K562 (cell line): ENCODE measurements at regions not wholly inside any gene's neighbourhood (a gene's known extent, or its start where the extent isn't known, plus 50 kb on each side); places are given as distances from the start of the nearest gene placed in this dataset.
"Not testable (repeated sequence)": the region's sequence is repeated elsewhere in the genome, so short reads cannot be mapped to it uniquely, and the experiment has no call there.

ENCODE experiments used
- ATAC-seq: fragments of 200-7000 bp; cut with Tn5 transposase; 3 replicates; pipeline ENCODE4 v1.9.1; 2020; ENCODE audit warnings: moderate library complexity
- BruUV-seq: library from RNA; stranded (reverse); fragments of 400-500 nt; replicated peaks from 2 replicates; lab custom pipeline; 2021; lab: Mats Ljungman, UMichigan
- CTCF ChIA-PET: fragments of 300-600 bp; formaldehyde crosslinking; extraction: SDS; loops from one replicate; lab custom pipeline; 2021; ENCODE audit warnings: low intra/inter-chr PET ratio; lab: Yijun Ruan, JAX
- POLR2A ChIA-PET: fragments of 300-600, 350-650 bp; sonication (Branson Sonifier 250); formaldehyde crosslinking; extraction: SDS; loops from one replicate; lab custom pipeline; 2021; ENCODE audit warnings: antibody characterized with exemption, inconsistent platforms; lab: Yijun Ruan, JAX
- DNase-seq, 4 experiments: peaks; one replicate each; pipeline versions ENCODE4 v3.0.0 to v3.0.0-alpha.2; 2011 to 2018; ENCODE audit warnings: low spot score in 3 of 4, mixed read lengths in 3 of 4; ENCODE audit errors: extremely low read depth in 1 of 4
- FAIRE-seq: peaks from 2 replicates; lab custom pipeline; 2011; peaks lifted over from hg19 to GRCh38; lab: Jason Lieb, UNC
- H2AFZ ChIP-seq: 2 replicates; pipeline ENCODE4 v1.6.0; 2011; ENCODE audit warnings: low read depth, low read length, control low read depth, inconsistent platforms
- H3K27ac ChIP-seq: fragments of 200-600 bp; 3 replicates; pipeline ENCODE4 v1.8.0; 2011; ENCODE audit warnings: low read depth, mild to moderate bottlenecking, control low read depth, inconsistent platforms, low read length, moderate library complexity, mixed read lengths; ENCODE audit errors: extremely low read depth
- H3K27me3 ChIP-seq, 2 experiments: fragments of 300-600 bp in 1 of 2; 2 replicates in 1 of 2; 3 replicates in 1 of 2; pipeline versions ENCODE4 v1.6.0 to v1.8.0; 2011; ENCODE audit warnings: inconsistent platforms in 2 of 2, low read length in 2 of 2, mild to moderate bottlenecking in 1 of 2, mixed read lengths in 1 of 2, moderate library complexity in 1 of 2; ENCODE audit not compliant: control insufficient read depth in 2 of 2, insufficient read depth in 2 of 2
- H3K36me3 ChIP-seq: fragments of 300-600 bp; 3 replicates; pipeline ENCODE4 v1.8.0; 2011; ENCODE audit warnings: mild to moderate bottlenecking, low read length, inconsistent platforms; ENCODE audit not compliant: control insufficient read depth, insufficient read depth
- H3K4me1 ChIP-seq, 2 experiments: fragments of 200-600 bp in 1 of 2; replicated peaks in 1 of 2; 2 replicates in 1 of 2; 3 replicates in 1 of 2; pipeline versions ENCODE4 v1.5.1 to v1.8.0; 2011; ENCODE audit warnings: inconsistent platforms in 2 of 2, low read length in 2 of 2, mild to moderate bottlenecking in 1 of 2, mixed read lengths in 1 of 2, moderate library complexity in 1 of 2; ENCODE audit not compliant: control insufficient read depth in 2 of 2, insufficient read depth in 2 of 2
- H3K4me2 ChIP-seq: 2 replicates; pipeline ENCODE4 v1.6.1; 2011; ENCODE audit warnings: low read length, control low read depth, inconsistent platforms, mixed read lengths; ENCODE audit not compliant: insufficient read depth
- H3K4me3 ChIP-seq: fragments of 200-600 bp; sonication (generic), shearing (Covaris generic); 2 replicates; pipeline ENCODE4 v1.5.1; 2016; ENCODE audit warnings: control low read depth, inconsistent platforms
- H3K79me2 ChIP-seq: fragments of 200-600 bp; 3 replicates; pipeline ENCODE4 v1.8.0; 2011; ENCODE audit warnings: low read length, inconsistent platforms; ENCODE audit not compliant: control insufficient read depth, insufficient read depth
- H3K9ac ChIP-seq, 2 experiments: 2 replicates each; pipeline versions ENCODE4 v1.6.0 to v1.6.1; 2011; ENCODE audit warnings: low read depth in 2 of 2, low read length in 2 of 2, control low read depth in 1 of 2, inconsistent platforms in 1 of 2, mild to moderate bottlenecking in 1 of 2, mixed read lengths in 1 of 2; ENCODE audit not compliant: insufficient read depth in 1 of 2
- H3K9me1 ChIP-seq: one replicate; pipeline ENCODE4 v1.6.0; 2011; ENCODE audit warnings: inconsistent platforms, mild to moderate bottlenecking, low read length, moderate library complexity; ENCODE audit not compliant: control insufficient read depth, insufficient read depth
- H3K9me3 ChIP-seq: replicated peaks from 2 replicates; pipeline ENCODE4 v1.5.1; 2011; ENCODE audit warnings: low read depth, low read length, inconsistent platforms; ENCODE audit not compliant: control insufficient read depth, insufficient read depth
- H4K20me1 ChIP-seq: replicated peaks from 2 replicates; pipeline ENCODE4 v1.6.1; 2011; ENCODE audit warnings: low read length, inconsistent platforms, mixed read lengths; ENCODE audit not compliant: control insufficient read depth, insufficient read depth
- HDAC3 ChIP-seq: fragments of 450-650 bp; IDR thresholded peaks from 2 replicates; pipeline ENCODE4 v1.6.1; 2018; ENCODE audit warnings: borderline replicate concordance, mild to moderate bottlenecking, moderate library complexity; ENCODE audit not compliant: partially characterized antibody
- MAFF ChIP-seq: IDR thresholded peaks from 2 replicates; pipeline ENCODE4 v1.6.1; 2012; ENCODE audit warnings: low read length, improper control_type of control experiment
- RBM25 ChIP-seq: fragments of 200-400 bp; formaldehyde crosslinking; IDR thresholded peaks from 2 replicates; pipeline ENCODE4 v1.6.1; 2018; ENCODE audit warnings: low read length, low read depth, moderate library complexity; ENCODE audit not compliant: severe bottlenecking
- ZBTB7A ChIP-seq: IDR thresholded peaks from 2 replicates; pipeline ENCODE4 v1.6.1; 2011; ENCODE audit warnings: low read depth, mild to moderate bottlenecking, low read length, moderate library complexity, borderline replicate concordance; ENCODE audit not compliant: control insufficient read depth
- ZNF507 ChIP-seq: conservative IDR thresholded peaks from 2 replicates; pipeline ENCODE4 v1.6.1; 2017; ENCODE audit warnings: missing genetic modification characterization, missing compliant biosample characterization
- ZZZ3 ChIP-seq: fragments of 450-650 bp; IDR thresholded peaks from 2 replicates; pipeline ENCODE4 v1.6.1; 2016; ENCODE audit warnings: antibody characterized with exemption, mild to moderate bottlenecking, moderate library complexity
- WGBS: fragments of 100-300 bp; shearing (Covaris generic); methylation state at CpG from one replicate; pipeline ENCODE4 v1.1.6; 2016; ENCODE audit warnings: low coverage, mixed read lengths; ENCODE audit not compliant: insufficient coverage; ENCODE audit errors: missing lambda C conversion rate; 5-methylcytosine and 5-hydroxymethylcytosine counted together
- in situ Hi-C: fragments of 300-500 bp; cut with MboI; formaldehyde crosslinking; loops from 4 replicates; pipeline ENCODE4 v1.15.0; 2018; ENCODE audit warnings: inconsistent platforms, mixed read lengths
- intact Hi-C: fragments of 100-400 bp; cut with micrococcal nuclease; formaldehyde crosslinking; loops from 2 replicates; pipeline ENCODE4 v1.14.2; 2022
- TF ChIP-seq, protein P1 (sequence below): fragments of 250-450 bp; sonication (Bioruptor Pico); IDR thresholded peaks from 2 replicates; pipeline ENCODE4 v1.8.0; 2022; ENCODE audit warnings: moderate library complexity, mild to moderate bottlenecking, inconsistent platforms
- TF ChIP-seq, protein P2 (sequence below): fragments of 450-650 bp; IDR thresholded peaks from 2 replicates; pipeline ENCODE4 v1.7.0; 2016; ENCODE audit warnings: borderline replicate concordance

DNA sequence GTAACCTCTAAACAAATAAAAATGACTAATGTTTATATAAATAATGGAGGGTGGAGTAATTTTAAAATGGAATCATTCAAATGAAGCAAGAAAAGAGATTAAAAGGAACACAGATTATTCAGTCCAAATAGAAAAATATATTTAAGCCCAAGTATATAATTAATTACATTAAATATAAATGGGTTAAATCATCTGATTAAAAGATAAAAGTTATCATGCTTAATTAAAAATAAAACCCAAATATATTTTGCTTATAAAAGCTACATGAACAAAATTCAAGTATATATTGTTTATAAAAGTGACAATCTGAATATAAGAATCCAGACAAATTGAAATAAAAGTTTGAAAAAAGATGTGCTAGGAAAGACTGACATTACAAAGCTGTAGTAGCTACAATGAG lies 63.9 kb upstream of the ACTRT2 start:
- Histone ChIP-seq H3K4me3 (no peak overlapping the region), H3K9me3 (no peaks in the 10 kb centered on the region; the same call in 1 of the 2 replicates), H3K9ac (no peak overlapping the region), H3K36me3 (no peaks in the 10 kb centered on the region), H3K27me3 (no peaks in the 10 kb centered on the region), H3K27ac (no peak overlapping the region)
- ChIA-PET CTCF (no interaction called here), POLR2A (no interaction called here)
- no peak for FAIRE-seq
- no peak for ATAC-seq
- no peak for DNase-seq
- intact Hi-C loops (no loop called here), in situ Hi-C loops (no loop called here)
- no TSS peak for BruUV-seq
- TF ChIP-seq, protein P1, sequence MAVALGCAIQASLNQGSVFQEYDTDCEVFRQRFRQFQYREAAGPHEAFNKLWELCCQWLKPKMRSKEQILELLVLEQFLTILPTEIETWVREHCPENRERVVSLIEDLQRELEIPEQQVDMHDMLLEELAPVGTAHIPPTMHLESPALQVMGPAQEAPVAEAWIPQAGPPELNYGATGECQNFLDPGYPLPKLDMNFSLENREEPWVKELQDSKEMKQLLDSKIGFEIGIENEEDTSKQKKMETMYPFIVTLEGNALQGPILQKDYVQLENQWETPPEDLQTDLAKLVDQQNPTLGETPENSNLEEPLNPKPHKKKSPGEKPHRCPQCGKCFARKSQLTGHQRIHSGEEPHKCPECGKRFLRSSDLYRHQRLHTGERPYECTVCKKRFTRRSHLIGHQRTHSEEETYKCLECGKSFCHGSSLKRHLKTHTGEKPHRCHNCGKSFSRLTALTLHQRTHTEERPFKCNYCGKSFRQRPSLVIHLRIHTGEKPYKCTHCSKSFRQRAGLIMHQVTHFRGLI (CRISPR knock-in tag), result no peak
- TF ChIP-seq ZZZ3 (no peak), HDAC3 (no peak), ZNF507 (peak; percentile 92), MAFF (no peak), RBM25 (peak; percentile 11), ZBTB7A (no peak)
- TF ChIP-seq, protein P2, sequence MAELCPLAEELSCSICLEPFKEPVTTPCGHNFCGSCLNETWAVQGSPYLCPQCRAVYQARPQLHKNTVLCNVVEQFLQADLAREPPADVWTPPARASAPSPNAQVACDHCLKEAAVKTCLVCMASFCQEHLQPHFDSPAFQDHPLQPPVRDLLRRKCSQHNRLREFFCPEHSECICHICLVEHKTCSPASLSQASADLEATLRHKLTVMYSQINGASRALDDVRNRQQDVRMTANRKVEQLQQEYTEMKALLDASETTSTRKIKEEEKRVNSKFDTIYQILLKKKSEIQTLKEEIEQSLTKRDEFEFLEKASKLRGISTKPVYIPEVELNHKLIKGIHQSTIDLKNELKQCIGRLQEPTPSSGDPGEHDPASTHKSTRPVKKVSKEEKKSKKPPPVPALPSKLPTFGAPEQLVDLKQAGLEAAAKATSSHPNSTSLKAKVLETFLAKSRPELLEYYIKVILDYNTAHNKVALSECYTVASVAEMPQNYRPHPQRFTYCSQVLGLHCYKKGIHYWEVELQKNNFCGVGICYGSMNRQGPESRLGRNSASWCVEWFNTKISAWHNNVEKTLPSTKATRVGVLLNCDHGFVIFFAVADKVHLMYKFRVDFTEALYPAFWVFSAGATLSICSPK, result no peak
- TF ChIP-seq, all 486 proteins: peak for 2
- no peaks in the 10 kb centered on the region for H3K9me1 ChIP-seq
- no peaks in the 10 kb centered on the region for H3K4me1 ChIP-seq
- H4K20me1 ChIP-seq, result no peaks in the 10 kb centered on the region
- H3K79me2 ChIP-seq, result no peaks in the 10 kb centered on the region
- H3K4me2 ChIP-seq, result no peak overlapping the region
- no peak overlapping the region for H2AFZ ChIP-seq

DNA sequence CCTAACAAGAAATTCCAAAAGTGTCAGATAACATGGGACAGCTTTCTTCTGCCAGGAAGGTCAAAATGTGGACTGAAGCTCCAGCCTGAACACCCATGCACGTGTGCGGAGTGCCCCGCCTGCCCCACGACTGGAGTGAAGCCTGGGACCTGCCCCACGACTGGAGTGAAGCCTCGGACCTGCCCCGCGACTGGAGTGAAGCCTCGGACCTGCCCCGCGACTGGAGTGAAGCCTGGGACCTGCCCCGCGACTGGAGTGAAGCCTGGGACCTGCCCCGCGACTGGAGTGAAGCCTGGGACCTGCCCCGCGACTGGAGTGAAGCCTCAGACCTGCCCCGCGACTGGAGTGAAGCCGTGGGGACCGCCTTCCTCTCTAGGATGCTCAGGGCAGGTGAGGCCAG lies 61.4 kb upstream of the ACTRT2 start:
- DNase-seq, POLR2A ChIA-PET, H3K9me1 ChIP-seq, H3K4me1 ChIP-seq, intact Hi-C loops, H4K20me1 ChIP-seq, H3K36me3 ChIP-seq, ATAC-seq, H3K27ac ChIP-seq, FAIRE-seq, H3K27me3 ChIP-seq, H2AFZ ChIP-seq, H3K9me3 ChIP-seq, H3K4me3 ChIP-seq, CTCF ChIA-PET, H3K79me2 ChIP-seq, H3K9ac ChIP-seq, in situ Hi-C loops, BruUV-seq, H3K4me2 ChIP-seq: not testable (repeated sequence)
- under 1% methylated on average over 10 of the region's 21 CpGs for WGBS
